Neural progenitor cell (in vitro differentiated cells): ENCODE measurements at regions not wholly inside any gene's neighbourhood (a gene's known extent, or its start where the extent isn't known, plus 50 kb on each side); places are given as distances from the start of the nearest gene placed in this dataset.

Experiments
- EZH2 ChIP-seq: fragments of 200-600 bp; sonication (generic); IDR thresholded peaks from 2 replicates; pipeline ENCODE4 v1.6.1; 2017; ENCODE audit warnings: antibody characterized with exemption, mild to moderate bottlenecking, moderate library complexity
- EZH2phosphoT487 ChIP-seq: fragments of 200-600 bp; sonication (generic); IDR thresholded peaks from 2 replicates; pipeline ENCODE4 v1.6.1; 2017; ENCODE audit warnings: antibody characterized with exemption
- TF ChIP-seq, protein P1 (sequence below): fragments of 200-600 bp; sonication (generic); IDR thresholded peaks from 2 replicates; pipeline ENCODE4 v1.5.1; 2017; ENCODE audit warnings: antibody characterized with exemption, mild to moderate bottlenecking

DNA sequence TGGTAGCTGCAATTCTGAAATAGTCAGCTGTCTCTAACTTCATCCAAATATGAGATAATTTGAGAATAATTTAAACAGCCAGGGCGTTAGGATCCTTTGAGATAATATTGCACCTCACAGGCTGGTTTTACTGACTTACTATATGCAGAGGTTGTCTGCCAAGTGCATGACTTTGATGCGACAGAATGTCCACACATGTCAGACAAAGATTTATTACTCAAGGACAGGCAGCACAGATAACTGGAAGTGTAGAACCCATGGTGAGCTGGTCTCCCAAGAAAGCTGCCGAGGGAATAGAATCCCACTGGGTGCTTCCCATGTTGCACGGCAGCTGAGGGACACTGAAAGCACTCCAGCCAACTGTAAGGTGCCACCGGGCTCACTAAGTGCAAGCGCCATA lies 166.2 kb upstream of the GALNTL6 start:
- TF ChIP-seq EZH2phosphoT487 (no peak), EZH2 (no peak)
- TF ChIP-seq, protein P1, sequence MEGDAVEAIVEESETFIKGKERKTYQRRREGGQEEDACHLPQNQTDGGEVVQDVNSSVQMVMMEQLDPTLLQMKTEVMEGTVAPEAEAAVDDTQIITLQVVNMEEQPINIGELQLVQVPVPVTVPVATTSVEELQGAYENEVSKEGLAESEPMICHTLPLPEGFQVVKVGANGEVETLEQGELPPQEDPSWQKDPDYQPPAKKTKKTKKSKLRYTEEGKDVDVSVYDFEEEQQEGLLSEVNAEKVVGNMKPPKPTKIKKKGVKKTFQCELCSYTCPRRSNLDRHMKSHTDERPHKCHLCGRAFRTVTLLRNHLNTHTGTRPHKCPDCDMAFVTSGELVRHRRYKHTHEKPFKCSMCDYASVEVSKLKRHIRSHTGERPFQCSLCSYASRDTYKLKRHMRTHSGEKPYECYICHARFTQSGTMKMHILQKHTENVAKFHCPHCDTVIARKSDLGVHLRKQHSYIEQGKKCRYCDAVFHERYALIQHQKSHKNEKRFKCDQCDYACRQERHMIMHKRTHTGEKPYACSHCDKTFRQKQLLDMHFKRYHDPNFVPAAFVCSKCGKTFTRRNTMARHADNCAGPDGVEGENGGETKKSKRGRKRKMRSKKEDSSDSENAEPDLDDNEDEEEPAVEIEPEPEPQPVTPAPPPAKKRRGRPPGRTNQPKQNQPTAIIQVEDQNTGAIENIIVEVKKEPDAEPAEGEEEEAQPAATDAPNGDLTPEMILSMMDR = no peak
